Activated CD4-positive, CD25-positive, alpha-beta regulatory T cell treated with anti-CD3 and anti-CD28 coated beads, Interleukin-2, amount 50 U/mL, for 16 hours (primary cell): ENCODE measurements at regions not wholly inside any gene's neighbourhood (a gene's known extent, or its start where the extent isn't known, plus 50 kb on each side); places are given as distances from the start of the nearest gene placed in this dataset.

ENCODE experiments used
- DNase-seq: peaks from one replicate; pipeline ENCODE4 v3.0.0-alpha.2; 2020; ENCODE audit warnings: low read depth, low spot score

- DNase-seq, result no peak
Measured at GRCh38 chr9:88229434-88229833, 91.2 kb upstream of the SPATA31C2 start.

- DNase-seq, result no peak
Measured at GRCh38 chr9:88224938-88225337, 86.7 kb upstream of the SPATA31C2 start.

- DNase-seq, result no peak
Measured at GRCh38 chr9:88221105-88221504, 82.8 kb upstream of the SPATA31C2 start.

DNA sequence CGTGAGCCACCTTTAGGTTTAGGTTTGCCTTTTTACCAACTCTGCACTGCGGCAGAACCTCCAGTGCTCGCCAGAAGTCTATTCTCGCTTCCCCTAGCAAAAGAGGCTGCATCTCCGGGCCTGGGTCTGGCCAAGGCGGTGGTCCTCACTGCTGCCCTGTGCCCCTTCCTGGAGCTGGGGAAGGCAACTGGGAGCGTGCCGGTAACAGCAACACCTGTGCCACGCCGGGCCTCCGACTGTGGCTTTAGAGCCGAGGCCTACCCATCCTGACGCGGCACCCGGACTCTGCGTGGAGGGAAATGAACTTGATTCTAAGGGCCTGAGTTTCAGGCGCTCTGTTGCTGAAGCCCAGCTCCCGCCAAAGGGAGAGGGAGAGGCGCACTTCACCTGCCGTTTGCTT is 82.4 kb upstream of the SPATA31C2 start:
- no peak for DNase-seq

DNA sequence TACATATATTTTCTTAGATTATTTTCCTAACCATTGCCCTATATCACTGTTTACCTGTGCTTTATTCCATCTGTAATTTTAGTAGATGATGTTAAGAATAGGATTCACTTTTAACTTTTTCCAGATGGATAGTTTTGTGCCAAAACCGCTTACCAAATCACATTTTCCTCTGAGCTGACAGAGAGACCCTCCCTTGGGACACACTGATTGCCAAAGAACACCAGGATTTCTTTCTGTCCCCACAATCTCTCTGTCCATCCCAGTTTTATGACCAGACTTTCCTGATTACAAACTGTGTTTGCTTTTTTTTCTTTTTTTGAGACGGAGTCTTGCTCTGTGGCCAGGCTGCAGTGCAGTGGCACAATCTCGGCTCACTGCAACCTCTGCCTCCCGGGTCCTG is 81.3 kb upstream of the SPATA31C2 start:
- DNase-seq, result no peak

DNA sequence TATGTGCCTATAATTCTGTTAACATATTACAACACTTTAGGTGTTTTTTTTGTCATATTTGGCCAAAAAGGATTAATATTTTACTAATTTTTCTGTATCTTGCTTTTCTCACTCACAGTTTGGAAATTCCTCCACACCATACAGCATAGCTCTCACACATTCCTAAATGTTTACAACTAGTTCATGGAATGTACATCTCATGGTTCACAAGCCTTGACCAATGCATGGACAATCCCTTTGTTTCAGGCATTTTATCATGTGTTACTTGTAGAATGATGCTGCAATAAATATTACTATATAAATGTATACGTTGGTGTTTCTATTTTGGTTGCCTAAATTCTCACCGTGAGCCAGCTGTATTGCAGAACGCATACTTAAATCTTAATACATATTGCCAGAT is 80.5 kb upstream of the SPATA31C2 start:
- DNase-seq, result no peak

GRCh38 chr9:88216126-88216995 is 78.1 kb upstream of the SPATA31C2 start:
- no peak for DNase-seq

DNA sequence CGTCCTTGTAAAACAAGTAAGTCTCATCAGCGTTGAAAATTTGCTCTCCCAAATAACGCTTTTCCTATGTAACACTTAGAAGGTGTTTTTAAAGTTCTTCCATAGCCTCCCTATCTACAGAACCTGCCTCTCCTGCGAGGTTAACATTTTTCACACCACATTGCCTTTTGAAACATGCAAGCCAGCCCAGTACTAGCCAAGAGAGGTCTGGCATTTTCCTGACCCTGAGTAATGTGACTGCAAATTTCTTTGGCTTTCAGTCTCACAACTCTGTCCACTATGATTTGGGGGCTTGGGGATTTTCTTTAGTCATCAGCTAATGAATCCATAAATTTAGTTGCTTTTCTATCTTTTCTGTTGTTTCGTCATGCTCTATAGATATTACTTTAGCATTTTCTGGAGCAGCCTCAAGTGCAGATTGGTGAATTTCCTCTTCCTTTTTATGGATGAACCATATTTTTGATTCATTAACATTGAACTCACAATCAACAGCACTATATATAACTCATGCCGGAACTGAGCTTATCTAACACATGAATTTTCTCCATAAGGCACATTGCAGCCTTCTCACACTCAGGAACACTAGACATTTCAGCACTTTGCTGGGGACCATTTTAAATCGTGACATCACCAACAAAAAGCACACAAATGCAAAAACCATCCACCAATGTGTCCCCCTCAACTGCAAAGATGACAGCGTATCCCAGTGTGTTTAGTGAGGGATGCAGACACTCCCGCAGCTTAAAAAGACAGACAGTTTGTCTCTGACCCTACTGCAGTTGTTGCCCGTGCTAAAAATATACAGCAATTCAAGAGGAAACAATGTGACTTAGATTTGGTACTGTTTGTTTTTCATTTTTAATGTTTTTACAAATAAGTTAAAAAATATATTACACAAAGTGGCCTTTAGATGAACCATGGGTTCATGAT is 77.2 kb upstream of the SPATA31C2 start:
- no peak for DNase-seq

- no peak for DNase-seq
Measured at GRCh38 chr9:88202321-88202720, 64.0 kb upstream of the SPATA31C2 start.

- DNase-seq, result no peak
Measured at GRCh38 chr9:88198341-88198807, 60.1 kb upstream of the SPATA31C2 start.

DNA sequence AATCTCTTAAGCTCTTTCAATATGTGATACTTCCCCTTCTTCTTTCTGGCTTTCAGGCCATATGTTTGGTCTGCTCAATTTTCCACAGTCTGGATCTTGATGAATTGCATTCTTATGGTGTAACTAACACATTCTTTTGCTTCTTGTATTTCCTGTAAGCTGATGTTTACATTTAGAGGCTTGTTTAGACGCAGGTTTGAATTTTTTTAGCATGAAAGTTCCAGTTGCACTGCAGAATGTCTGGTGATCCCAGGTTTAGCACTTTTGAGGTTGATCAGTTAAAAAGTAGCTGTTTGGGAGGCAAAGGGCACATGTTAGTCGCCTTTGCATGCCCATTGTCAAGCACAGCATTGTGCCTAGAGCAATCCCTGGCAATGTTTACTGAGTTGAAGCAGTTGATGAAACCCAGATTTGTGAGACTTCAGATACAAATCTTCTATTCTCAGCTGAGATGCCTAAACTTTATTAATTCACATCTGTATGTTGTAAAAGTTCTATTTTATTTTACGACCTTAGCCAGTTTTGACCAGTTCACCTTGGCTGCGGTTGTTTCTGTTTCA is 59.6 kb upstream of the SPATA31C2 start:
- no peak for DNase-seq

DNA sequence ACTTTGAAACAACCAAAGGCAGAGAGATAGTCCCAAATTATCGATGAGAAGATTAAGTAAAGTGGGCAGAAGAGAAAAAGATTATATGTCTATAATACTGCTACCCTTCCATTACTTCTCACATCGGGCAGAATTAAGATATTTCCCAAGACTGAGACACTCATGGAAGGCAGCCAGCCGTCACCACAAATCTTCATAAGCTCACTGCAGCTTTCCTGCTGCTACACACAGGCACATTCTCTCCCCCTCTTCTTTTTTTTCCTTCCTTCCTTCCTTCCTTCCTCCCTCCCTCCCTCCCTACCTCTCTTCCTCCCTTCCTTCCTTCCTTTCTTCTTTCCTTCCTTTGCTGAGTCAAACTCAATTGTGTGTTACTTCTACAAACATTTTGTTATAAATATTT is 58.7 kb upstream of the SPATA31C2 start:
- no peak for DNase-seq

GRCh38 chr9:88196142-88196790 is 58.0 kb upstream of the SPATA31C2 start:
- DNase-seq, result no peak

GRCh38 chr9:88193766-88194165 is 55.5 kb upstream of the SPATA31C2 start:
- no peak for DNase-seq

- no peak for DNase-seq
Measured at GRCh38 chr9:88191456-88191855, 53.2 kb upstream of the SPATA31C2 start.

- no peak for DNase-seq
Measured at GRCh38 chr9:88189371-88189770, 51.1 kb upstream of the SPATA31C2 start.
